OCI-LY3 (cell line): ENCODE measurements at regions not wholly inside any gene's neighbourhood (a gene's known extent, or its start where the extent isn't known, plus 50 kb on each side); places are given as distances from the start of the nearest gene placed in this dataset.
"Not testable (repeated sequence)": the region's sequence is repeated elsewhere in the genome, so short reads cannot be mapped to it uniquely, and the experiment has no call there.

Experiments used
- EZH2phosphoT487 ChIP-seq: fragments of 200-600 bp; shearing (Covaris generic); IDR thresholded peaks from 2 replicates; pipeline ENCODE4 v1.6.1; 2018; ENCODE audit warnings: antibody characterized with exemption, mixed run types, low read depth
- TF ChIP-seq, protein P1 (sequence below): fragments of 200-600, 300-600 bp; sonication (generic); IDR thresholded peaks from 2 replicates; pipeline ENCODE4 v1.5.1; 2014; ENCODE audit warnings: antibody characterized with exemption, low read length, low read depth

DNA sequence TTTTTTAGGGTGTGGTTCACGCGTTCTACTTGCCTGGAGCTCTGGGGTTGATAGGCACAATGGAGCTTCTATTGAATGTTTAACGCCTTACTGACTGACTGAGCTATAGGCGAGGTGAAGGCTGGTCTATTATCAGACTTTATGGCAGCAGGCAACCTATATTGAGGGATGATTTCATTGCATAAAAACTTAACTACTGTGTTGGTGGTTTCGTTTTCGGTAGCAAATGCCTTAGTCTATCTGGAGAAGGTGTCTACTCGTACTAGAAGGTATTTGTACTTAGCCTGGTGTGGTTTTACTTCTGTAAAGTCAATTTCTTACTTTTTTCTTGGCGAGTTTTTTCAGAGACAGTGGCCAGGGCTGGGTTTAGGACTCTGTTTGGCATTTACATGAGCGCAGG is 162.0 kb upstream of the FRG2C start:
- TF ChIP-seq, protein P1, sequence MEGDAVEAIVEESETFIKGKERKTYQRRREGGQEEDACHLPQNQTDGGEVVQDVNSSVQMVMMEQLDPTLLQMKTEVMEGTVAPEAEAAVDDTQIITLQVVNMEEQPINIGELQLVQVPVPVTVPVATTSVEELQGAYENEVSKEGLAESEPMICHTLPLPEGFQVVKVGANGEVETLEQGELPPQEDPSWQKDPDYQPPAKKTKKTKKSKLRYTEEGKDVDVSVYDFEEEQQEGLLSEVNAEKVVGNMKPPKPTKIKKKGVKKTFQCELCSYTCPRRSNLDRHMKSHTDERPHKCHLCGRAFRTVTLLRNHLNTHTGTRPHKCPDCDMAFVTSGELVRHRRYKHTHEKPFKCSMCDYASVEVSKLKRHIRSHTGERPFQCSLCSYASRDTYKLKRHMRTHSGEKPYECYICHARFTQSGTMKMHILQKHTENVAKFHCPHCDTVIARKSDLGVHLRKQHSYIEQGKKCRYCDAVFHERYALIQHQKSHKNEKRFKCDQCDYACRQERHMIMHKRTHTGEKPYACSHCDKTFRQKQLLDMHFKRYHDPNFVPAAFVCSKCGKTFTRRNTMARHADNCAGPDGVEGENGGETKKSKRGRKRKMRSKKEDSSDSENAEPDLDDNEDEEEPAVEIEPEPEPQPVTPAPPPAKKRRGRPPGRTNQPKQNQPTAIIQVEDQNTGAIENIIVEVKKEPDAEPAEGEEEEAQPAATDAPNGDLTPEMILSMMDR: not testable (repeated sequence)
- TF ChIP-seq EZH2phosphoT487: not testable (repeated sequence)
